ENCODE measurements at regions not wholly inside any gene's neighbourhood (a gene's known extent, or its start where the extent isn't known, plus 50 kb on each side); places are given as distances from the start of the nearest gene placed in this dataset.
"Not testable (repeated sequence)": the region's sequence is repeated elsewhere in the genome, so short reads cannot be mapped to it uniquely, and the experiment has no call there.

GRCh38 chr1:163498391-163499330 lies 176.9 kb downstream of the NUF2 start:
- TF ChIP-seq SRF (IDR thresholded peaks at IDR 0.05; ENCODE audit: low read depth in 2 of 2, low read length in 2 of 2); STAT1 (conservative IDR thresholded peaks at IDR 0.05); PAX5 (IDR thresholded peaks at IDR 0.05; ENCODE audit: borderline replicate concordance, low read depth, low read length); HDAC2 (IDR thresholded peaks at IDR 0.05); REST (IDR thresholded peaks at IDR 0.05; ENCODE audit: low read depth, low read length); POLR2A (IDR thresholded peaks at IDR 0.05; ENCODE audit: low read depth, low read length); MEF2B (IDR thresholded peaks at IDR 0.05; ENCODE audit: partially characterized antibody, poor library complexity, severe bottlenecking); WRNIP1 (IDR thresholded peaks at IDR 0.05; ENCODE audit: borderline replicate concordance, low read depth, low read length); ZNF24 (IDR thresholded peaks at IDR 0.05): not testable (repeated sequence)
- TF ChIP-seq, protein P1, sequence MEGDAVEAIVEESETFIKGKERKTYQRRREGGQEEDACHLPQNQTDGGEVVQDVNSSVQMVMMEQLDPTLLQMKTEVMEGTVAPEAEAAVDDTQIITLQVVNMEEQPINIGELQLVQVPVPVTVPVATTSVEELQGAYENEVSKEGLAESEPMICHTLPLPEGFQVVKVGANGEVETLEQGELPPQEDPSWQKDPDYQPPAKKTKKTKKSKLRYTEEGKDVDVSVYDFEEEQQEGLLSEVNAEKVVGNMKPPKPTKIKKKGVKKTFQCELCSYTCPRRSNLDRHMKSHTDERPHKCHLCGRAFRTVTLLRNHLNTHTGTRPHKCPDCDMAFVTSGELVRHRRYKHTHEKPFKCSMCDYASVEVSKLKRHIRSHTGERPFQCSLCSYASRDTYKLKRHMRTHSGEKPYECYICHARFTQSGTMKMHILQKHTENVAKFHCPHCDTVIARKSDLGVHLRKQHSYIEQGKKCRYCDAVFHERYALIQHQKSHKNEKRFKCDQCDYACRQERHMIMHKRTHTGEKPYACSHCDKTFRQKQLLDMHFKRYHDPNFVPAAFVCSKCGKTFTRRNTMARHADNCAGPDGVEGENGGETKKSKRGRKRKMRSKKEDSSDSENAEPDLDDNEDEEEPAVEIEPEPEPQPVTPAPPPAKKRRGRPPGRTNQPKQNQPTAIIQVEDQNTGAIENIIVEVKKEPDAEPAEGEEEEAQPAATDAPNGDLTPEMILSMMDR (IDR thresholded peaks at IDR 0.05 in 2 of 3, conservative IDR thresholded peaks at IDR 0.05 in 1 of 3; ENCODE audit: control insufficient read depth in 2 of 3, extremely low read depth in 1 of 3, insufficient read depth in 1 of 3, low read depth in 3 of 3, low read length in 3 of 3): not testable (repeated sequence)
- TF ChIP-seq, protein P2, sequence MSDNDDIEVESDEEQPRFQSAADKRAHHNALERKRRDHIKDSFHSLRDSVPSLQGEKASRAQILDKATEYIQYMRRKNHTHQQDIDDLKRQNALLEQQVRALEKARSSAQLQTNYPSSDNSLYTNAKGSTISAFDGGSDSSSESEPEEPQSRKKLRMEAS (IDR thresholded peaks at IDR 0.05; ENCODE audit: low read depth, low read length): not testable (repeated sequence)
